H1 (cell line): ENCODE measurements at regions not wholly inside any gene's neighbourhood (a gene's known extent, or its start where the extent isn't known, plus 50 kb on each side); places are given as distances from the start of the nearest gene placed in this dataset.

ENCODE experiments used
- CREB1 ChIP-seq: IDR thresholded peaks from 2 replicates; pipeline ENCODE4 v1.6.1; 2012; ENCODE audit warnings: inconsistent platforms
- CTBP2 ChIP-seq: IDR thresholded peaks from 2 replicates; pipeline ENCODE4 v1.7.0; 2011; ENCODE audit warnings: borderline replicate concordance, mild to moderate bottlenecking, moderate library complexity, mixed read lengths, low read length; ENCODE audit not compliant: insufficient read depth, insufficient read length
- RXRA ChIP-seq: IDR thresholded peaks from 2 replicates; pipeline ENCODE4 v1.6.1; 2011; ENCODE audit warnings: low read depth, mild to moderate bottlenecking, low read length, moderate library complexity; ENCODE audit not compliant: insufficient read depth
- SIX5 ChIP-seq: IDR thresholded peaks from 2 replicates; pipeline ENCODE4 v1.6.1; 2011; ENCODE audit warnings: mild to moderate bottlenecking, low read depth, low read length

- TF ChIP-seq CREB1 (no peak), RXRA (no peak), SIX5 (no peak), CTBP2 (no peak)
- TF ChIP-seq, all 59 proteins: peak for 0
Measured at GRCh38 chr7:32137059-32137458, 66.9 kb upstream of the PDE1C start (continued).
